T-helper 1 cell treated with Interleukin-12 subunit alpha and Interleukin-12 subunit beta and Interleukin-4 antibody, amounts not matched to agents 30 ng/mL and 1 ng/mL, for 36 hours (primary cell): ENCODE measurements at regions not wholly inside any gene's neighbourhood (a gene's known extent, or its start where the extent isn't known, plus 50 kb on each side); places are given as distances from the start of the nearest gene placed in this dataset.

ENCODE experiments used
- intact Hi-C: fragments of 100-400 bp; cut with micrococcal nuclease; formaldehyde crosslinking; loops from one replicate; pipeline ENCODE4 v1.15.1; 2024

GRCh38 chr9:23423999-23424398, 402.0 kb downstream of the ELAVL2 start:
- intact Hi-C loops, result no loop called here

GRCh38 chr9:23426144-23426543, 399.9 kb downstream of the ELAVL2 start:
- intact Hi-C loops, result no loop called here

- intact Hi-C loops, result no loop called here
These were observed 394.6 kb downstream of the ELAVL2 start for GRCh38 chr9:23431459-23431858.

- intact Hi-C loops, result no loop called here
These were observed 391.4 kb downstream of the ELAVL2 start for GRCh38 chr9:23434654-23435053.

- intact Hi-C loops, result no loop called here
These were observed 387.6 kb downstream of the ELAVL2 start for GRCh38 chr9:23438299-23438907.

GRCh38 chr9:23441275-23441674, 384.8 kb downstream of the ELAVL2 start:
- intact Hi-C loops, result no loop called here

- intact Hi-C loops, result no loop called here
These were observed 381.4 kb downstream of the ELAVL2 start for GRCh38 chr9:23444658-23445057.

GRCh38 chr9:23447166-23447565, 378.9 kb downstream of the ELAVL2 start:
- intact Hi-C loops, result no loop called here

- intact Hi-C loops, result no loop called here
These were observed 378.1 kb downstream of the ELAVL2 start for GRCh38 chr9:23447944-23448343.

- intact Hi-C loops, result no loop called here
These were observed 374.1 kb downstream of the ELAVL2 start for GRCh38 chr9:23451802-23452418.

GRCh38 chr9:23464275-23464674, 361.8 kb downstream of the ELAVL2 start:
- intact Hi-C loops, result no loop called here

- intact Hi-C loops, result no loop called here
These were observed 358.8 kb downstream of the ELAVL2 start for GRCh38 chr9:23467276-23467675.

GRCh38 chr9:23477908-23478307, 348.1 kb downstream of the ELAVL2 start:
- intact Hi-C loops, result no loop called here

GRCh38 chr9:23483566-23483965, 342.5 kb downstream of the ELAVL2 start:
- intact Hi-C loops, result no loop called here

GRCh38 chr9:23492126-23493002, 333.7 kb downstream of the ELAVL2 start:
- intact Hi-C loops, result no loop called here

- intact Hi-C loops, result no loop called here
These were observed 332.8 kb downstream of the ELAVL2 start for GRCh38 chr9:23493219-23493618.

- intact Hi-C loops, result no loop called here
These were observed 329.4 kb downstream of the ELAVL2 start for GRCh38 chr9:23496489-23497136.

GRCh38 chr9:23497137-23497504, 328.9 kb downstream of the ELAVL2 start:
- intact Hi-C loops, result no loop called here

GRCh38 chr9:23502004-23502403, 324.0 kb downstream of the ELAVL2 start:
- intact Hi-C loops, result no loop called here

- intact Hi-C loops, result no loop called here
These were observed 303.1 kb downstream of the ELAVL2 start for GRCh38 chr9:23522952-23523351.

GRCh38 chr9:23524607-23525155, 301.4 kb downstream of the ELAVL2 start:
- intact Hi-C loops, result no loop called here

GRCh38 chr9:23526806-23527205, 299.2 kb downstream of the ELAVL2 start:
- intact Hi-C loops, result no loop called here
